HepG2 (cell line): ENCODE measurements at regions not wholly inside any gene's neighbourhood (a gene's known extent, or its start where the extent isn't known, plus 50 kb on each side); places are given as distances from the start of the nearest gene placed in this dataset.

Source experiments
- CREM ChIP-seq, 2 experiments: sonication (generic) in 1 of 2; formaldehyde crosslinking in 1 of 2; IDR thresholded peaks; 2 replicates each; pipeline versions ENCODE4 v1.4.0 to v1.6.1; 2016 to 2020; ENCODE audit warnings: antibody characterized with exemption in 1 of 2, mild to moderate bottlenecking in 1 of 2, missing genetic modification reagents in 1 of 2
- ERF ChIP-seq: IDR thresholded peaks from 2 replicates; pipeline ENCODE4 v1.6.1; 2018; ENCODE audit warnings: missing biosample characterization, missing genetic modification reagents
- FOXJ3 ChIP-seq: sonication (generic); formaldehyde crosslinking; IDR thresholded peaks from 2 replicates; pipeline ENCODE4 v1.4.0; 2020; ENCODE audit warnings: missing genetic modification reagents, mild to moderate bottlenecking, borderline replicate concordance
- NR2F1 ChIP-seq, 2 experiments: fragments of 450-650 bp in 1 of 2; formaldehyde crosslinking in 1 of 2; IDR thresholded peaks; 2 replicates each; pipeline versions ENCODE4 v1.5.0 to v1.6.1; 2016 to 2020; ENCODE audit warnings: mild to moderate bottlenecking in 1 of 2, missing compliant biosample characterization in 1 of 2, missing genetic modification reagents in 1 of 2, moderate library complexity in 1 of 2
- POLR2A ChIP-seq, 2 experiments: IDR thresholded peaks; 2 replicates each; pipeline ENCODE4 v1.6.1; 2011; ENCODE audit warnings: low read depth in 2 of 2, low read length in 2 of 2, mild to moderate bottlenecking in 1 of 2, moderate library complexity in 1 of 2; ENCODE audit not compliant: insufficient read depth in 1 of 2
- SIN3A ChIP-seq: IDR thresholded peaks from 2 replicates; pipeline ENCODE4 v1.6.1; 2011; ENCODE audit warnings: low read depth, mild to moderate bottlenecking, control low read depth, low read length, borderline replicate concordance
- SMC3 ChIP-seq: IDR thresholded peaks from 2 replicates; pipeline ENCODE4 v1.6.1; 2011; ENCODE audit warnings: low read length, improper control_type of control experiment
- SOX5 ChIP-seq: IDR thresholded peaks from 2 replicates; pipeline ENCODE4 v1.6.1; 2016; ENCODE audit warnings: borderline replicate concordance
- SP1 ChIP-seq, 2 experiments: fragments of 450-650 bp in 1 of 2; sonication (generic) in 1 of 2; formaldehyde crosslinking in 1 of 2; IDR thresholded peaks; 2 replicates each; pipeline versions ENCODE4 v1.4.0 to v1.6.1; 2016 to 2020; ENCODE audit warnings: missing genetic modification reagents in 1 of 2
- ZNF547 ChIP-seq: sonication (generic); formaldehyde crosslinking; IDR thresholded peaks from 2 replicates; pipeline ENCODE4 v1.5.1; 2020; ENCODE audit warnings: mild to moderate bottlenecking, missing genetic modification reagents
- ZNF720 ChIP-seq: sonication (generic); formaldehyde crosslinking; IDR thresholded peaks from 2 replicates; pipeline ENCODE4 v1.4.0; 2020; ENCODE audit warnings: missing genetic modification reagents
- TF ChIP-seq, protein P1 (sequence below): sonication (generic); formaldehyde crosslinking; IDR thresholded peaks from 2 replicates; pipeline ENCODE4 v1.5.0; 2020; ENCODE audit warnings: mild to moderate bottlenecking, missing genetic modification reagents, moderate library complexity
- TF ChIP-seq, protein P2 (sequence below), 2 experiments: IDR thresholded peaks; 2 replicates each; pipeline ENCODE4 v1.6.1; 2011 to 2012; ENCODE audit warnings: low read length in 2 of 2, borderline replicate concordance in 1 of 2, low read depth in 1 of 2, mild to moderate bottlenecking in 1 of 2, moderate library complexity in 1 of 2

DNA sequence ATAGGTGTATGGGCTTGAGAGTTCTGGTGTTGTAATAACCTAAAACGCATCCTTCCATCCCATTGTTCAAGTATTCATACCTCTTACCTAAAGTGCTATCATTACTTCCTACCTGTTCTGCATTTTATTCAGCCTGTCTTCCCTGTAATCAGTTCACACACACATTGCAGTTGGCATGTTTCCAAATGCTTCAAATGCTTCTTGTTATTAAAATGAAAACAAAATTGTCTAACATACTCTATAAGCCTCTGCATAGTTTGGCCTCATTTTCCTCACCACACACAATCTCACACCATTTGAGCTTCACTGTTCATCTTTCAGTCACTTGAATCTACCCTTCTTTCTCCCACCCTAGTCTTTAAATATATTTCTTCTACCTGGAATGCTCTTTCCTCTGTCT lies 1178.2 kb upstream of the NRXN1 start:
- no peak for TF ChIP-seq CREM (IDR thresholded peaks at IDR 0.05)
- no peak for TF ChIP-seq CREM (CRISPR knock-in tag; IDR thresholded peaks at IDR 0.05)
- TF ChIP-seq, protein P1, sequence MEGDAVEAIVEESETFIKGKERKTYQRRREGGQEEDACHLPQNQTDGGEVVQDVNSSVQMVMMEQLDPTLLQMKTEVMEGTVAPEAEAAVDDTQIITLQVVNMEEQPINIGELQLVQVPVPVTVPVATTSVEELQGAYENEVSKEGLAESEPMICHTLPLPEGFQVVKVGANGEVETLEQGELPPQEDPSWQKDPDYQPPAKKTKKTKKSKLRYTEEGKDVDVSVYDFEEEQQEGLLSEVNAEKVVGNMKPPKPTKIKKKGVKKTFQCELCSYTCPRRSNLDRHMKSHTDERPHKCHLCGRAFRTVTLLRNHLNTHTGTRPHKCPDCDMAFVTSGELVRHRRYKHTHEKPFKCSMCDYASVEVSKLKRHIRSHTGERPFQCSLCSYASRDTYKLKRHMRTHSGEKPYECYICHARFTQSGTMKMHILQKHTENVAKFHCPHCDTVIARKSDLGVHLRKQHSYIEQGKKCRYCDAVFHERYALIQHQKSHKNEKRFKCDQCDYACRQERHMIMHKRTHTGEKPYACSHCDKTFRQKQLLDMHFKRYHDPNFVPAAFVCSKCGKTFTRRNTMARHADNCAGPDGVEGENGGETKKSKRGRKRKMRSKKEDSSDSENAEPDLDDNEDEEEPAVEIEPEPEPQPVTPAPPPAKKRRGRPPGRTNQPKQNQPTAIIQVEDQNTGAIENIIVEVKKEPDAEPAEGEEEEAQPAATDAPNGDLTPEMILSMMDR (CRISPR knock-in tag), result no peak
- no peak for TF ChIP-seq ZNF547
- TF ChIP-seq SP1 (IDR thresholded peaks at IDR 0.05), result no peak
- TF ChIP-seq SP1 (CRISPR knock-in tag; IDR thresholded peaks at IDR 0.05), result no peak
- no peak for TF ChIP-seq SMC3
- no peak for TF ChIP-seq NR2F1 (CRISPR knock-in tag; IDR thresholded peaks at IDR 0.05)
- TF ChIP-seq FOXJ3 (CRISPR knock-in tag), result no peak
- no peak for TF ChIP-seq ZNF720
- no peak for TF ChIP-seq SIN3A
- no peak for TF ChIP-seq ERF (CRISPR knock-in tag)
- no peak for TF ChIP-seq POLR2A (IDR thresholded peaks at IDR 0.05; ENCODE audit: insufficient read depth in 1 of 2, low read depth in 2 of 2, low read length in 2 of 2)
- TF ChIP-seq SOX5, result no peak
- TF ChIP-seq, protein P2, sequence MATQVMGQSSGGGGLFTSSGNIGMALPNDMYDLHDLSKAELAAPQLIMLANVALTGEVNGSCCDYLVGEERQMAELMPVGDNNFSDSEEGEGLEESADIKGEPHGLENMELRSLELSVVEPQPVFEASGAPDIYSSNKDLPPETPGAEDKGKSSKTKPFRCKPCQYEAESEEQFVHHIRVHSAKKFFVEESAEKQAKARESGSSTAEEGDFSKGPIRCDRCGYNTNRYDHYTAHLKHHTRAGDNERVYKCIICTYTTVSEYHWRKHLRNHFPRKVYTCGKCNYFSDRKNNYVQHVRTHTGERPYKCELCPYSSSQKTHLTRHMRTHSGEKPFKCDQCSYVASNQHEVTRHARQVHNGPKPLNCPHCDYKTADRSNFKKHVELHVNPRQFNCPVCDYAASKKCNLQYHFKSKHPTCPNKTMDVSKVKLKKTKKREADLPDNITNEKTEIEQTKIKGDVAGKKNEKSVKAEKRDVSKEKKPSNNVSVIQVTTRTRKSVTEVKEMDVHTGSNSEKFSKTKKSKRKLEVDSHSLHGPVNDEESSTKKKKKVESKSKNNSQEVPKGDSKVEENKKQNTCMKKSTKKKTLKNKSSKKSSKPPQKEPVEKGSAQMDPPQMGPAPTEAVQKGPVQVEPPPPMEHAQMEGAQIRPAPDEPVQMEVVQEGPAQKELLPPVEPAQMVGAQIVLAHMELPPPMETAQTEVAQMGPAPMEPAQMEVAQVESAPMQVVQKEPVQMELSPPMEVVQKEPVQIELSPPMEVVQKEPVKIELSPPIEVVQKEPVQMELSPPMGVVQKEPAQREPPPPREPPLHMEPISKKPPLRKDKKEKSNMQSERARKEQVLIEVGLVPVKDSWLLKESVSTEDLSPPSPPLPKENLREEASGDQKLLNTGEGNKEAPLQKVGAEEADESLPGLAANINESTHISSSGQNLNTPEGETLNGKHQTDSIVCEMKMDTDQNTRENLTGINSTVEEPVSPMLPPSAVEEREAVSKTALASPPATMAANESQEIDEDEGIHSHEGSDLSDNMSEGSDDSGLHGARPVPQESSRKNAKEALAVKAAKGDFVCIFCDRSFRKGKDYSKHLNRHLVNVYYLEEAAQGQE (IDR thresholded peaks at IDR 0.05; ENCODE audit: borderline replicate concordance in 1 of 2, low read depth in 1 of 2, low read length in 2 of 2), result no peak
